HepG2 (cell line): ENCODE measurements at regions not wholly inside any gene's neighbourhood (a gene's known extent, or its start where the extent isn't known, plus 50 kb on each side); places are given as distances from the start of the nearest gene placed in this dataset.

Experiments
- ATAC-seq: fragments of 200-7000 bp; cut with Tn5 transposase; 3 replicates; pipeline ENCODE4 v1.9.1; 2020; ENCODE audit warnings: mild to moderate bottlenecking, moderate library complexity
- BruUV-seq: library from RNA; stranded (reverse); fragments of 400-500 nt; replicated peaks from 2 replicates; lab custom pipeline; 2021; lab: Mats Ljungman, UMichigan
- CTCF ChIA-PET: fragments of 300-600 bp; formaldehyde crosslinking; extraction: SDS; loops from one replicate; lab custom pipeline; 2021; ENCODE audit warnings: low total read pairs, inconsistent platforms, low intra/inter-chr PET ratio; lab: Yijun Ruan, JAX
- POLR2A ChIA-PET: fragments of 350-600 bp; sonication (Branson Sonifier 250); formaldehyde crosslinking; loops from one replicate; lab custom pipeline; 2020; ENCODE audit warnings: antibody characterized with exemption, inconsistent platforms; lab: Yijun Ruan, JAX
- DNase-seq: peaks from one replicate; pipeline ENCODE4 v3.0.0-alpha.2; 2015; ENCODE audit warnings: low spot score
- FAIRE-seq: peaks from 3 replicates; lab custom pipeline; 2011; peaks lifted over from hg19 to GRCh38; lab: Jason Lieb, UNC
- H2AFZ ChIP-seq: one replicate; pipeline ENCODE4 v1.6.1; 2011; ENCODE audit warnings: low read length, inconsistent platforms
- H3K27ac ChIP-seq: fragments of 300-600 bp; 3 replicates; pipeline ENCODE4 v1.8.0; 2011; ENCODE audit warnings: mixed run types, mild to moderate bottlenecking, mixed read lengths, low read length, inconsistent platforms; ENCODE audit not compliant: insufficient read depth; ENCODE audit errors: extremely low read length
- H3K27me3 ChIP-seq, 2 experiments: fragments of 200-600 bp in 1 of 2; 2 replicates in 1 of 2; 3 replicates in 1 of 2; pipeline versions ENCODE4 v1.6.0 to v1.8.0; 2011; ENCODE audit warnings: low read length in 2 of 2, mild to moderate bottlenecking in 2 of 2, moderate library complexity in 2 of 2, inconsistent platforms in 1 of 2; ENCODE audit not compliant: insufficient read depth in 2 of 2, control insufficient read depth in 1 of 2
- H3K36me3 ChIP-seq, 2 experiments: fragments of 200-600 bp in 1 of 2; replicated peaks in 1 of 2; 2 replicates in 1 of 2; 3 replicates in 1 of 2; pipeline versions ENCODE4 v1.5.1 to v1.8.0; 2011; ENCODE audit warnings: low read length in 2 of 2, inconsistent platforms in 1 of 2; ENCODE audit not compliant: insufficient read depth in 2 of 2, control insufficient read depth in 1 of 2
- H3K4me1 ChIP-seq: 2 replicates; pipeline ENCODE4 v1.5.1; 2012; ENCODE audit warnings: low read length, inconsistent platforms; ENCODE audit not compliant: insufficient read depth
- H3K4me2 ChIP-seq: 2 replicates; pipeline ENCODE4 v1.6.0; 2011; ENCODE audit warnings: low read depth, low read length, inconsistent platforms
- H3K4me3 ChIP-seq, 3 experiments: fragments of 200-600 bp in 1 of 3; sonication (generic), shearing (Covaris generic) in 1 of 3; replicated peaks in 1 of 3; 2 replicates each; pipeline ENCODE4 v1.5.1; 2011 to 2016; ENCODE audit warnings: low read length in 3 of 3, inconsistent platforms in 2 of 3, low read depth in 2 of 3, mild to moderate bottlenecking in 2 of 3, control low read depth in 1 of 3, mixed read lengths in 1 of 3; ENCODE audit not compliant: insufficient read depth in 1 of 3
- H3K79me2 ChIP-seq: one replicate; pipeline ENCODE4 v1.6.1; 2011; ENCODE audit warnings: low read length, inconsistent platforms; ENCODE audit not compliant: insufficient read depth
- H3K9ac ChIP-seq: 2 replicates; pipeline ENCODE4 v1.6.0; 2011; ENCODE audit warnings: mild to moderate bottlenecking, low read depth, low read length, inconsistent platforms; ENCODE audit not compliant: insufficient read depth
- H3K9me3 ChIP-seq: 2 replicates; pipeline ENCODE4 v1.5.1; 2012; ENCODE audit warnings: mild to moderate bottlenecking, low read length
- H4K20me1 ChIP-seq: 2 replicates; pipeline ENCODE4 v1.6.0; 2011; ENCODE audit warnings: inconsistent platforms, mild to moderate bottlenecking, low read length, moderate library complexity; ENCODE audit not compliant: insufficient read depth
- GTF2F1 ChIP-seq: fragments of 150-350 bp; IDR thresholded peaks from 2 replicates; pipeline ENCODE4 v1.6.1; 2014; ENCODE audit warnings: low read length
- KDM2A ChIP-seq: sonication (generic); formaldehyde crosslinking; IDR thresholded peaks from 2 replicates; pipeline ENCODE4 v1.4.0; 2020; ENCODE audit warnings: low read depth, missing genetic modification reagents, borderline replicate concordance
- KLF15 ChIP-seq: sonication (generic); formaldehyde crosslinking; IDR thresholded peaks from 2 replicates; pipeline ENCODE4 v1.8.1; 2023; ENCODE audit warnings: borderline replicate concordance, mild to moderate bottlenecking, inconsistent platforms, missing genetic modification reagents, mixed read lengths
- MIER2 ChIP-seq: IDR thresholded peaks from 2 replicates; pipeline ENCODE4 v1.6.1; 2016; ENCODE audit warnings: missing biosample characterization, missing genetic modification reagents
- RNF2 ChIP-seq: fragments of 450-650 bp; conservative IDR thresholded peaks from 2 replicates; pipeline ENCODE4 v1.6.1; 2016; ENCODE audit warnings: low read depth
- THAP11 ChIP-seq: IDR thresholded peaks from 2 replicates; pipeline ENCODE4 v1.6.1; 2016; ENCODE audit warnings: missing biosample characterization, missing genetic modification reagents
- ZBTB21 ChIP-seq: sonication (generic); formaldehyde crosslinking; IDR thresholded peaks from 2 replicates; pipeline ENCODE4 v1.4.0; 2020; ENCODE audit warnings: missing genetic modification reagents
- ZFP37 ChIP-seq: sonication (generic); formaldehyde crosslinking; IDR thresholded peaks from 2 replicates; pipeline ENCODE4 v1.4.0; 2020; ENCODE audit warnings: missing genetic modification reagents, borderline replicate concordance
- ZNF138 ChIP-seq: sonication (generic); formaldehyde crosslinking; IDR thresholded peaks from 2 replicates; pipeline ENCODE4 v1.5.0; 2020; ENCODE audit warnings: mild to moderate bottlenecking, low read depth, missing genetic modification reagents
- ZNF232 ChIP-seq: sonication (generic); formaldehyde crosslinking; IDR thresholded peaks from 2 replicates; pipeline ENCODE4 v1.4.0; 2020; ENCODE audit warnings: missing genetic modification reagents, borderline replicate concordance
- ZNF317 ChIP-seq: sonication (generic); formaldehyde crosslinking; IDR thresholded peaks from 2 replicates; pipeline ENCODE4 v1.5.0; 2020; ENCODE audit warnings: mild to moderate bottlenecking, missing genetic modification reagents
- ZNF484 ChIP-seq: sonication (generic); formaldehyde crosslinking; IDR thresholded peaks from 2 replicates; pipeline ENCODE4 v1.5.1; 2020; ENCODE audit warnings: mild to moderate bottlenecking, low read depth, missing genetic modification reagents, borderline replicate concordance
- ZNF543 ChIP-seq: sonication (generic); formaldehyde crosslinking; IDR thresholded peaks from 2 replicates; pipeline ENCODE4 v1.4.0; 2020; ENCODE audit warnings: mild to moderate bottlenecking, missing genetic modification reagents
- ZNF761 ChIP-seq: sonication (generic); formaldehyde crosslinking; conservative IDR thresholded peaks from 2 replicates; pipeline ENCODE4 v1.4.0; 2020; ENCODE audit warnings: mild to moderate bottlenecking, missing genetic modification reagents
- ZNF790 ChIP-seq: sonication (generic); formaldehyde crosslinking; IDR thresholded peaks from 2 replicates; pipeline ENCODE4 v1.8.0; 2022; ENCODE audit warnings: missing genetic modification reagents, mild to moderate bottlenecking, borderline replicate concordance
- WGBS: methylation state at CpG from one replicate; pipeline ENCODE4 v1.1.6; 2017; ENCODE audit warnings: low lambda C conversion rate; 5-methylcytosine and 5-hydroxymethylcytosine counted together
- in situ Hi-C: cut with HindIII; loops from 2 replicates; pipeline ENCODE4 v1.10.0; 2017; ENCODE audit warnings: low pct_unique_long_range_greater_than_20kb; ENCODE audit not compliant: extremely low pct_ligation_motif_present
- intact Hi-C: fragments of 100-400 bp; cut with micrococcal nuclease; formaldehyde crosslinking; loops from one replicate; pipeline ENCODE4 v1.10.0; 2022; ENCODE audit not compliant: unreplicated experiment
- TF ChIP-seq, protein P1 (sequence below): sonication (generic); formaldehyde crosslinking; IDR thresholded peaks from 2 replicates; pipeline ENCODE4 v1.4.0; 2020; ENCODE audit warnings: low read depth, mild to moderate bottlenecking, missing genetic modification reagents
- TF ChIP-seq, protein P2 (sequence below): IDR thresholded peaks from 2 replicates; pipeline ENCODE4 v1.6.1; 2012; ENCODE audit warnings: low read length, improper control_type of control experiment
- TF ChIP-seq, protein P3 (sequence below): sonication (generic); formaldehyde crosslinking; IDR thresholded peaks from 2 replicates; pipeline ENCODE4 v1.5.0; 2020; ENCODE audit warnings: missing genetic modification reagents

DNA sequence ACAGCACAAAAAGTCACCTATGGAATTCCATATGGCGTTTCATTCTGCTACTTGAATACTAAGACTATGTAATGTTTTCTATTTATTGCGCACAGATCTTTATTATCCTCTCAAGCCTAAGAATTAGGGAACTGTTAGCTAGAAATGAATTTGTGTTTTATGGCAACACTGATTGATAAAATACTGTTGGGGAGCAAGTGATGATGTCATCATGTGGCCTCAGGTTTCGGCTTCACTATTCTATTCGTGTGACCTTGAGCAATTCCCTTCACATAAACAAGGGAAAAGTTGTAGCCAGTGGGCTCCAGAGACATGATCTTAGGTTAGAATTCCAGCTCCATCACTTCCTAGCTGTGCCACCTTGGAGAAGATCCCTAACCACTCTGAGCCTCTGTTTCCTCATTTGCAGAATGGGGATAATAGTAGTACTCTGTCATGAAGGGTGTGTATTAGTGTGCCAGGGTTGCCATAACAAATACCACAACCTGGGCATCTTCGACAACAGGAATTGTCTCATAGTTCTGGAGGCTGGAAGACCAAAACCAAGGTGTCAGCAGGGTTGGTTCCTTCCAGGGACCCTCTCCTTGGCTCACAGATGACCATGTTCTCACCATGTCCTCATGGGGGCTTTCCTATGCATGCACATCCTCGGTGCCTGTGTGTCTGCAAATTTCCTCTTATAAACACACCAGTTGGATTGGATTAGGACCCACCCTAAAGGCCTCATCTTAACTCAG, 371.2 kb downstream of the RRAGC start (continued):
- TF ChIP-seq ZNF484 (CRISPR knock-in tag), result no peak
- no peak for TF ChIP-seq ZBTB21 (CRISPR knock-in tag)
- TF ChIP-seq RNF2, result no peak
- TF ChIP-seq ZNF138, result no peak
- no peak for TF ChIP-seq ZNF761 (CRISPR knock-in tag)
- no peak for TF ChIP-seq GTF2F1
- TF ChIP-seq, all 625 proteins: peak for 2

DNA sequence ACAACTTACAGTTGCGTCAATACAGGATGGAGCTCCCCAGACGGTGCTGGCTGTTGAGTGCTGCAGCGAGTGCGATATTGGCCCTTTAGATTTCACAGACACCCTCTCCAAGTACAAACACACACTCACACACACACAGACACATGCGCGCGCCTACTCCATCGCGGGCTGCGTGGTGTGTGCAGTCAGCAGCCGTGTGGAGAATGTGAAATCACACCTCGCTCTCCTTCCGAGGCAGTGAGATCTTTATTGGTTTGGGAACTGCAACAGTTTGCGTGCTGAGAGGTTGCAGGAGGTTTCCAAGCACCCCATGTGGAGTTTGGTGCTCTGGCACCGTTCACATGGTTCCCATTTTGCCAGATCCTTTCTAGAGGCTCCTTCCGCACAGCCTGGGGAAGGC, 372.2 kb downstream of the RRAGC start:
- peaks cover 0 to 1% of the 10 kb centered on the region in 2 experiments; a peak in 1 of 5 replicates for H3K27me3 ChIP-seq
- H2AFZ ChIP-seq, result no peak overlapping the region
- H3K4me2 ChIP-seq, result no peak overlapping the region
- H4K20me1 ChIP-seq, result no peaks in the 10 kb centered on the region
- no peaks in the 10 kb centered on the region for H3K36me3 ChIP-seq
- no peak overlapping the region for H3K4me3 ChIP-seq
- intact Hi-C loops (no loop called here), in situ Hi-C loops (no loop called here)
- no peak overlapping the region for H3K9ac ChIP-seq
- no peak for ATAC-seq
- POLR2A ChIA-PET, result no interaction called here
- no peak for FAIRE-seq
- no peaks in the 10 kb centered on the region for H3K79me2 ChIP-seq
- no peaks in the 10 kb centered on the region for H3K9me3 ChIP-seq
- BruUV-seq, result no TSS peak
- CTCF ChIA-PET, result no interaction called here
- no peak overlapping the region for H3K27ac ChIP-seq
- H3K4me1 ChIP-seq, result no peaks in the 10 kb centered on the region
- DNase-seq, result no peak
- 34% methylated on average over 6 of the region's 16 CpGs for WGBS
- TF ChIP-seq ZFP37 (CRISPR knock-in tag) (no peak), KDM2A (CRISPR knock-in tag) (no peak), ZNF543 (CRISPR knock-in tag) (no peak), MIER2 (no peak), KLF15 (CRISPR knock-in tag) (no peak), ZNF790 (CRISPR knock-in tag) (no peak), ZNF232 (CRISPR knock-in tag) (no peak), ZNF317 (CRISPR knock-in tag) (no peak), THAP11 (CRISPR knock-in tag) (no peak)
- TF ChIP-seq, protein P1, sequence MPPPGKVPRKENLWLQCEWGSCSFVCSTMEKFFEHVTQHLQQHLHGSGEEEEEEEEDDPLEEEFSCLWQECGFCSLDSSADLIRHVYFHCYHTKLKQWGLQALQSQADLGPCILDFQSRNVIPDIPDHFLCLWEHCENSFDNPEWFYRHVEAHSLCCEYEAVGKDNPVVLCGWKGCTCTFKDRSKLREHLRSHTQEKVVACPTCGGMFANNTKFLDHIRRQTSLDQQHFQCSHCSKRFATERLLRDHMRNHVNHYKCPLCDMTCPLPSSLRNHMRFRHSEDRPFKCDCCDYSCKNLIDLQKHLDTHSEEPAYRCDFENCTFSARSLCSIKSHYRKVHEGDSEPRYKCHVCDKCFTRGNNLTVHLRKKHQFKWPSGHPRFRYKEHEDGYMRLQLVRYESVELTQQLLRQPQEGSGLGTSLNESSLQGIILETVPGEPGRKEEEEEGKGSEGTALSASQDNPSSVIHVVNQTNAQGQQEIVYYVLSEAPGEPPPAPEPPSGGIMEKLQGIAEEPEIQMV (CRISPR knock-in tag), result no peak
- TF ChIP-seq, protein P2, sequence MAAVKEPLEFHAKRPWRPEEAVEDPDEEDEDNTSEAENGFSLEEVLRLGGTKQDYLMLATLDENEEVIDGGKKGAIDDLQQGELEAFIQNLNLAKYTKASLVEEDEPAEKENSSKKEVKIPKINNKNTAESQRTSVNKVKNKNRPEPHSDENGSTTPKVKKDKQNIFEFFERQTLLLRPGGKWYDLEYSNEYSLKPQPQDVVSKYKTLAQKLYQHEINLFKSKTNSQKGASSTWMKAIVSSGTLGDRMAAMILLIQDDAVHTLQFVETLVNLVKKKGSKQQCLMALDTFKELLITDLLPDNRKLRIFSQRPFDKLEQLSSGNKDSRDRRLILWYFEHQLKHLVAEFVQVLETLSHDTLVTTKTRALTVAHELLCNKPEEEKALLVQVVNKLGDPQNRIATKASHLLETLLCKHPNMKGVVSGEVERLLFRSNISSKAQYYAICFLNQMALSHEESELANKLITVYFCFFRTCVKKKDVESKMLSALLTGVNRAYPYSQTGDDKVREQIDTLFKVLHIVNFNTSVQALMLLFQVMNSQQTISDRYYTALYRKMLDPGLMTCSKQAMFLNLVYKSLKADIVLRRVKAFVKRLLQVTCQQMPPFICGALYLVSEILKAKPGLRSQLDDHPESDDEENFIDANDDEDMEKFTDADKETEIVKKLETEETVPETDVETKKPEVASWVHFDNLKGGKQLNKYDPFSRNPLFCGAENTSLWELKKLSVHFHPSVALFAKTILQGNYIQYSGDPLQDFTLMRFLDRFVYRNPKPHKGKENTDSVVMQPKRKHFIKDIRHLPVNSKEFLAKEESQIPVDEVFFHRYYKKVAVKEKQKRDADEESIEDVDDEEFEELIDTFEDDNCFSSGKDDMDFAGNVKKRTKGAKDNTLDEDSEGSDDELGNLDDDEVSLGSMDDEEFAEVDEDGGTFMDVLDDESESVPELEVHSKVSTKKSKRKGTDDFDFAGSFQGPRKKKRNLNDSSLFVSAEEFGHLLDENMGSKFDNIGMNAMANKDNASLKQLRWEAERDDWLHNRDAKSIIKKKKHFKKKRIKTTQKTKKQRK, result no peak
- TF ChIP-seq, protein P3, sequence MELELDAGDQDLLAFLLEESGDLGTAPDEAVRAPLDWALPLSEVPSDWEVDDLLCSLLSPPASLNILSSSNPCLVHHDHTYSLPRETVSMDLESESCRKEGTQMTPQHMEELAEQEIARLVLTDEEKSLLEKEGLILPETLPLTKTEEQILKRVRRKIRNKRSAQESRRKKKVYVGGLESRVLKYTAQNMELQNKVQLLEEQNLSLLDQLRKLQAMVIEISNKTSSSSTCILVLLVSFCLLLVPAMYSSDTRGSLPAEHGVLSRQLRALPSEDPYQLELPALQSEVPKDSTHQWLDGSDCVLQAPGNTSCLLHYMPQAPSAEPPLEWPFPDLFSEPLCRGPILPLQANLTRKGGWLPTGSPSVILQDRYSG (CRISPR knock-in tag), result no peak
